GM19438 (cell line): ENCODE measurements at regions not wholly inside any gene's neighbourhood (a gene's known extent, or its start where the extent isn't known, plus 50 kb on each side); places are given as distances from the start of the nearest gene placed in this dataset.
"Not testable (repeated sequence)": the region's sequence is repeated elsewhere in the genome, so short reads cannot be mapped to it uniquely, and the experiment has no call there.

Experiments
- ATAC-seq: cut with Tn5 transposase; IDR thresholded peaks from one replicate; pipeline ENCODE4 v1.9.1; 2021; ENCODE audit warnings: low read depth; ENCODE audit not compliant: unreplicated experiment

DNA sequence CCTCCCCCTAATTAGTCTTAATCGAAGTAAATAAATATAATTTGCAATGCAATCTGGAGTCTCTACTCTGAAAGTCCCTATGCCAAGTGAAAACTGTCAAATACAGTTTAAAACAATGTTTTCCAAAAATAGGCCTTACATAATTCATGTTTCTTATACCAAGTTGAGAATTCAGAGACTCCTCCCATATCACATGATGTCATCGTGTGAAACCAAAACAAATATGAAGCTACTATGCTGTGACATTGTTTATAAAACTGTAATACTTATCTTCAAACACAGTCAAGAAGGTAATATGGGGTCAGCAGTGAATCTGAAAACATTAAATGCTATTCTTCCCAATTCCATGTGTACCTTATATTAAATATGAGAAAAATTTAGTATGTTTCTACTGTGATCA, 940.2 kb upstream of the FANCL start:
- ATAC-seq: no peak

DNA sequence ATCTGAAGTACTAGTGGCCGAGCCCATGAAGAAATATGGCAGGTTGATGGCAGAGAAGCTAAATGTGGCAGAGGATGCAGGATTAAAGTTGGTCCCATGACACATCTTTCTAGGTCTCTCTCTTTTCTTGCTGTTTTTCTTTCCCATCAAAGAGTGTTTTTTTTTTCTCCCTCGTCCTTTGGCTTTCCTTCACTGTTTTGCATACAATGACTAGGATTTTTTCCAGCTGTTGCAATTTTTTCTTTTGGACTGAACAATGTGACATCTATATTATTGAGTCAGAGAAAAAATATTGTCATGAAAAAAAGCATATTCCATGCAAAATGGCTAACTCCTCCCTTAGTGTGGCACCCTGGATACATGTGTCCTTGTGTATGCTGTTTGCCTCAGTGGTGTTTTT, 939.5 kb upstream of the FANCL start:
- ATAC-seq: no peak

DNA sequence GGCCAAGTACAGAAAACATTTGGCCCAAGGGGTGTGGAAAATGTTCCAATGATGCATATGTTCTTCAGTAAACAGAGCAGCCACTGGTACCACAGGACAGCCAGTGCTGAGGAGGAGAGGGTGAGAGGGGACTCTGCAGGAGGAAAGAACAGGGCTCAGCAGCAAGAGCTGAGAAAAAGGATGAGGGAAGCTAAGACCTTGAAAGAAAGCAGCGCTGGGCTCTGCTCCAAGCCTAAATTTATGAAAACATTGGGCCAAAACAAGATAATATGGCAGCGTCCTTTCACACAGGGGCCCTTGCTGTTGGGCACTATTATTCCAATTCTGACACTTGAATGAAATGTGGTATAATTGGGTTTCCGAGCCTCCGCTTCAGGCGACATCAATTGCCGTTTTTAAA, 939.0 kb upstream of the FANCL start:
- ATAC-seq: no peak

DNA sequence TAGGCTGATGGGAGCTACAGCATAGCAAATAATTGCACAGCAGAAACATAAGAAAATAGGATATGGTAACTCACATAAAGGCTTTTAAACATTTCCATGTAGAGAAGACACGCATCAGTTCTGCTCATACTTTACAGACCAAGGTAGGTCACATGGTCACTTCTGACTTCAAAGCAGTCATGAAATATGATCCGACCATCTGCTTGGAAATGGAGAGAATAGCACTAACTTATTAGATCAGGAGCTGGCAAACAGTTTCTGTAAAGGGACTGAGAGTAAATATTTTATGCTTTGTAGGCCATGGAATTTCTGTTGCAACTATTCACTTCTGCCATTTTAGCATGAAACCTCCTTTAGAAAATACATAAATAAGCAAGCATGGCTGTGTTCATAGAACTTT, 936.6 kb upstream of the FANCL start:
- no peak for ATAC-seq

DNA sequence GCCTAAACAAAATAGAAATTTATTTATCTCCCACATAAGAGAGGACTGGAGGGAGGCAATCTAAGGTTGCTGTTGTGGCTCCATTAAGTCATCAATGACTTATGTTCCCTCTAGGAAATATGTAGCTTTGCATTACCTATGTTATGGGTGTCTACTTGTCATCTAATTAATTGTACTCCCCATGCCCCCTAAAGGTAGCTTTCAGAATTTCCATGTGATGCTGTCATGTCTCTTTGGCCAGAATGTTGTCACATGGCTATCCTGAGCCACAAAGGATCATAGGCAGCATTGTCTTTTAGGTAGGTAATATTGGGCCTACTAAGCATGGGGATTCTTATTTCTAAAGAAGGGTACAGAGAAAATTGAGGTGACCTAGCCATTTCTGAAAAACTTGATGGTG, 935.6 kb upstream of the FANCL start:
- ATAC-seq: peak; percentile 66

DNA sequence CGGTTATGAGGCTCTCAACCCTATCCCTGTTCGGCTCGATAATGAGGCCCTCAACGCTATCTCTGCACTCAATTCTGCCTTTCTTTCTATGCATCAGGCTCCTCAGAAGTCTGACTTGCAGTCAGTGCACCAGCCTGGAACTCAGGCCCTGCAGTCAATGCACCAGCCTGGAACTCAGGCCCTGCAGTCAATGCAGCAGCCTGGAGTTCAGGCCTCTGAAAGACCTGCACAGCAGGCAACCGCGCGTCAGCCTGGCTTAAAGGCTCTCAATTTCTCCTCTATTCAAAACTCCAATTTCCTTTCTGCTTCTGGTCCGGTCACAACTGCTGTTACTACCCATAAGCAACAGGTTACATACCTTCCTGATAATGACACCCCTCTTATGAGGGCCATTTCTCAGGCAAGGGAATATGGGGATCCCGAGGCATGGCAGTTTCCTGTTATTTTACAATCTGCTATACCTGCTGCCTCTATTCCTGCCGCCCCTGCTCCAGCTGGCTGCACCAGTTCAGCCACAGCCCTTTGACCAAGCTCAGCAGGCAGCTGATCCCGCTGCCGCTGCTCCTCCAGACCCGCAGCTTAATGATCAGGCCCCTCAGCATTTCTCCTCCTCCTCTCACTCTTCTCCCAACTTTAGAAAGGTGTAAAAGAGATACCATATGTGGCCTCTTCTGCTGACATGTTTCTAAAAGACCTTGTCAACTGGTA, 933.6 kb upstream of the FANCL start:
- no peak for ATAC-seq

DNA sequence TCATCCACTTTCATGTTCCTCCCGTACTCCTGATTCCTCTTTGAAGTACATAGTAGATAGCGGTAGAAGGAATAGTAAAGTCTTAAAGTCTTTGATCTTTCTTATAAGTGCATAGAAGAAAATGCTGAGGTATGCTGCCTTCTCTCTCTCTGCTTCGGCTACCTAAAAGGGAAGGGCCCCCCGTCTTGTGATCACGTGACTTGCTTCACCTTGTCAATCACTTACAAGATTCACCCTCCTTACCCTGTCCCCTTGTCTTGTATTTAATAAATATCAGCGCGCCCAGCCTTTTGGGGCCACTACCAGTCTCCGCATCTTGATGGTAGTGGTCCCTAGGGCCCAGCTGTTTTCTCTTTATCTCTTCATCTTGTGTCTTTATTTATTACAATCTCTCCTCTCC, 932.2 kb upstream of the FANCL start:
- no peak for ATAC-seq

DNA sequence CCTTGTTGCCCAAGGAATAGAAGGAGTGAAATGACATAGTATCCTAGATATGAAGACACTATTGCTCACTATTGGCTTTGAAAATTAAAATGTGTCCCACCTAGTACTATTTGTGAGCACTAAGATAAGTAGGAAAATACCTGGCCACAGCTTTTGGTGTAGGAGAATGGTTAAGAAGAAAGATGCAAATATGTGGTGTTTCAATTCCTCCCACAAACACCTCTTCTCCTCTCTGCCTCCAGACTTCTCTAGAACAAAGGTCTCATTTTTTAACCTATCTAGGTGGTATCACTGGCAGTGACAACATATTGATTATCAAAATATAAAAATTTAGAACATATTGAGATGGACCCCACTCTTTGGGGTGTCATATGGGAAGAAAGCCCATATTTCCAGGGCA, 929.9 kb upstream of the FANCL start:
- no peak for ATAC-seq

DNA sequence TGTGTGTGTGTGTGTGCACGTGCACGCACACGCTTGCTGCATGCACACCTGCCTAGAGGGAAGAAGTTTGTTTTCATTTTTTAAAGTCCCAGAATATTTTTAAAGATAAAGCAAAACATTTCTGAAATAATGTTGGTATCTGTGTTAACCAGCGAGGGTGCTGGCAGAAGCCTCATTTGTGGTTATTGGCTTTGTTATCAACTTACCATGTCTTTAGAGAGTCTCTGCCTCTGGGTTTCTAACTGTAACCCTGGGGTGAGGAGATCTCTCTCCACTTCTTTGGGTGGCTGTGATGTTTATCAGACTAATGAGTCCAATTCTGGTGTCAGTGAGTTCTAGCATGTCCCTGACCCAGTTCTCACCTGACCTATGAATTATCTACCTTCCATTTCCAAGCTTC, 927.6 kb upstream of the FANCL start:
- ATAC-seq: no peak

DNA sequence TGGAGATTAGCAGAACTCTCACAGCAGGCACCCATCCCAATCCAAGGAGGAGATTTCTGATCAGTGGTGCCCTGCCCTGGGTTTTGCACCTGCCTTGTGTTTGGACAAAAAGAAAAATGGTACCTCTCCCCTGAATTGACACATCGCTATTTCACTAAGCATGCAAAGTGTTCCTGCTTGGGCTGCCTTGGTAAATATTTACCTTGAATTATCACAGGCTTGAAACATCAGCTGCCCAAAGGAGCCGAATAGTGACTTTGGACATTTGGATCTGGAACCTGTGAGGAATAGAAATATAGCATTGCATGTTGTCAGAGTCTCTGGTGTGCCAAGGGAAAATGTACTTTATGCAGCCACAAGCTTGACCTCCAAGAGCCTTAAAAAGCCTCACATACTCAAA, 926.4 kb upstream of the FANCL start:
- ATAC-seq: no peak

DNA sequence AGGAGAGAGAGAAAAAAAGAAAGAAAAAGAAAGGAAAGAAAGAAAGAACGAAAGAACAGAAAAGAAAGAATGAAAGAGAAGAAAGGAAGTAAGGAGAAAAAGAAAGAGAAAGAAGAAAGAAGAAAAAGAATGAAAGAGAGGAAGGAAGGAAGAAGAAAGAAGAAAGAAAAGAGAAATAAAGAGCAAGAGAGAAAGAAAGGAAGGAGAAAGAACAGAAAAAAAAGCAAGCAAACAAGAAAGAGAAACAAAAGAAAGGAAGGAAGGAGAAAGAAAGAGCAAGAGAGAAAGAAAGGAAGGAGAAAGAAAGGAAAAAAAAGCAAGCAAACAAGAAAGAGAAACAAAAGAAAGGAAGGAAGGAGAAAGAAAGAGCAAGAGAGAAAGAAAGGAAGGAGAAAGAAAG, 916.8 kb upstream of the FANCL start:
- not testable (repeated sequence) for ATAC-seq

DNA sequence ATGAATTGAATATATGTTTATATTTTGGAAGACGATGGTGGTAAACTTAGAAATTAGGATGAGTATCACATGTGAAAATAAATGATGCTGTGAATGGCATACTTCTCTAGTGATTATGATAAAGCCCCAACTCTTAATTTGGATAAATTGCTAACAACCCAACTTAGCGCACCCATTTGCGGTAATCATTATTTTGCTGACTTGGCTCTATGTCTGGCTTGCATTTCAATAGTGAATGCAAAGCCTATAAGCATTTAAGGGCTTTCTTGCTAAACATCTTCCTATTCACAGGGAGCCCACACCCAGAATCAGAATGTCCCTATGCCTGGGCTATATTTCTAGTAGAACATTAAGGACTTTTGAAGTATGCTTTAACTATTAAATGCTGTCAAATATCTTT, 910.7 kb upstream of the FANCL start:
- no peak for ATAC-seq

DNA sequence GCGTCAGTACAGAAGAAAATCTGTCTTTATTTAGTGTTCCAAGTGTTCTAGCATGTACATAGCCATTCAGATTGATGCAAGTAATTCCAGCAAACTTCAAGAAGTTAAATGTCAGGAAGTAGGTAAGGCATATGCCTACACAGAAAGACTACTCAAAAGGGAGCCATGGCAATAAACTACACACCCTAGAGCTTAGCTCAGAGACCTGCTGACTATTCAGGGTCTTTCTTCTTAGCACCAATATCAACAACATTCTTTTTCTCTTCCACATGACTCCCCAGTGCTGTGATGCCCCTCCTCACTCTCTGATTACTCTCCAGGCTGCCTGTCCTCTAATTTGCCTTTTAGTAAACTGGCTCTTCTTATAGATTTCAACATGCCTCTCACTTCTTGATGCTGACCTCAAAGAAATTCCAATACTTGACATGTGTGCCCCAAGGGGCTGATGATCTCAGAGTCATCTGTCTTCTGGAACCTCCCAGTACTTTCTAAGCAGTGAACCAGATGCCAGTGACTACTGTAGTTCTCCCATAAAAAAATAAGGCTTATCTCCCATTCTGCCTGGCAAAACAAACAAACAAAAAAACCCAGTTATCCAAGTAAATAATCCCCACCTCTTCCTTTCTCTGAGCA, 909.2 kb upstream of the FANCL start:
- ATAC-seq: no peak

DNA sequence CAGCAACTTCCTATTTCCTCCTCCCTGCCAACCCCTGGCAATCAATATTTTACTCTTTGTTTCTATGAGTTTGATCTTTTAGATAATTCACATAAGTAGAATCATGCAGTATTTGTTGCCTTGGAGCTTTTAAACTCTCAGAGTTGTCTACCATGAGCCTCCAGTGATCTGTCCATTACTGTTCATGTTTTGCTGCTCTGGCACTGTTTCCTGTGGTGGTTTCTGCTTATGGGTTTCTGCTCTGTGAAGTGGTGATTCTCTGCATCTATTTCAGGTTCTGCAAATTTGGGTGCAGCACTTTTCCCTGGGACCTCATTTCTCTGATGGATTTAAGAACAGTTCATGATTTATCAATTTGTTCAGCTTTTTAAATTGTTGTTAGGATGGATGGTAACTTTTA, 908.1 kb upstream of the FANCL start:
- ATAC-seq: no peak

DNA sequence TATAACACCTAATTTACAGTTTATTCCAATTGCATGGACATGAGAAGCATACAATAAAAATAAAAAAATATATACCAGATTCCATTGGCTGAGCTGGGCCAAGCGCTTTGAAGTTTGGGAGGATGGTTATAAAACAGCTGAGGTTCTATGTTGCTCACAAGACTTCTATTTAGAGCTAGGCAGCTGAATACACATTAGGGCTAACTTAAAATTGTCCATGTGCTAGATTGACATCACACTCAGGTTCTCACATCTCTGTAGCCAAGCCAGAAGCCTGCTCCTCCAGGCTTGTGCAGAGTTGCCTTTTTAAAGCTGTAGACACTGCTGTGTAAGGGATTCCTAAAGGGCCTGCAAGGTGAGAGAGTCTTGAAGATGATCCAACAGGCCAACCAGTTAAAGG, 871.1 kb upstream of the FANCL start:
- no peak for ATAC-seq

DNA sequence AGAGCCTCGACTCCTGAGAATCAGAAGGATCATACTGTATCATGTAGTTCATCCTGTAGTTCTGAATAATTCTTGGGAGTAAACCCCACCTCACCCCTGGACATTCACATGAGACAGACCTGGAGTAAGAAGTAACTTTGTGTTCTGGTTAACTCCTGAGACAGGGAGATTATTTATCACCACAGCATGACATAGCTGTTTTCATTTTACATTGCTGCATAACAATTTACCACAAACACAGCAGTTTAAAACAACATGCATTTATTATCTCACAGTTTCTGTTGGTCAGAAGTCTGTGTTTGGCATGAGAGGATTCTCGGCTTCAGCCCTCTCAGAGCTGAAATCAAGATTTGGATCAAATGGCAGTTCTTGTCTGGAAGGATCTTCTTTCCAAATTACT, 855.8 kb upstream of the FANCL start:
- no peak for ATAC-seq

DNA sequence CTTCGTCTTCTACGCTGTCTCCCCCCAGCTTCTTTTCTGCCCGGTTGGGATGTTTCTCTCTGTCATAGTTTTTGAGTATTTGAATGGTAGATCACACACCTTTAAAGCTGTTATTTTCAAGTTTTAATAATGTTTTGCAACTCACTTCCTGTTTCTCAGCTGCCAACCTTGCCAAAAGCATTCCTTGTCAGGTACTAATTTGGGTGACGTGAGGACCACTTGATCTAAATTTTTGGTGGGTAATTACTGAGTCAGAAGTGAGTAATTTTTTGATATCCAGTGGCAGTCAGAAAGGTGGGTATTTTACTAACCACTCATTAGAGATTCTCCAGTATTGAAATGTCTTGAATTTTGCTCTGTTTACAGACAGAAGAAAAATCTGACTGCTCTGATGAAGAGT, 852.4 kb upstream of the FANCL start:
- ATAC-seq: no peak

DNA sequence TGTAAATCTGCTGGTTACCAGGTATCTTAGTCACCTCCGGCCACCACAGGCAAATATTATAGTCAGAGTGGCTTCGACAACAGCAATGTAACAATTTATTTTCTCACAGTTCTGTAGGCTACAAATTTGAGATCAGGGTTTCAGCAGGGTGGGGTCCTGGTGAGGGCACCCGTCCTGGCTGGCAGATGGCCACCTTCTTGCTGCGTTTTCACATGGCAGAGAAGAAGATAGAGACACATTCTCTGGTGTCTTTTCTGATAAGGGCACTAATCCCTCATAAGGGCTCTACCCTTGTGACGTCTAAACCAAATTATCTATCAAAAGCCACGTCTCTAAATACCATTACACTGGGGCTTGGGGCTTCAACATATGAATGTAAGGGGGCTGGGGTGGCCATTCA, 843.2 kb upstream of the FANCL start:
- ATAC-seq: no peak

DNA sequence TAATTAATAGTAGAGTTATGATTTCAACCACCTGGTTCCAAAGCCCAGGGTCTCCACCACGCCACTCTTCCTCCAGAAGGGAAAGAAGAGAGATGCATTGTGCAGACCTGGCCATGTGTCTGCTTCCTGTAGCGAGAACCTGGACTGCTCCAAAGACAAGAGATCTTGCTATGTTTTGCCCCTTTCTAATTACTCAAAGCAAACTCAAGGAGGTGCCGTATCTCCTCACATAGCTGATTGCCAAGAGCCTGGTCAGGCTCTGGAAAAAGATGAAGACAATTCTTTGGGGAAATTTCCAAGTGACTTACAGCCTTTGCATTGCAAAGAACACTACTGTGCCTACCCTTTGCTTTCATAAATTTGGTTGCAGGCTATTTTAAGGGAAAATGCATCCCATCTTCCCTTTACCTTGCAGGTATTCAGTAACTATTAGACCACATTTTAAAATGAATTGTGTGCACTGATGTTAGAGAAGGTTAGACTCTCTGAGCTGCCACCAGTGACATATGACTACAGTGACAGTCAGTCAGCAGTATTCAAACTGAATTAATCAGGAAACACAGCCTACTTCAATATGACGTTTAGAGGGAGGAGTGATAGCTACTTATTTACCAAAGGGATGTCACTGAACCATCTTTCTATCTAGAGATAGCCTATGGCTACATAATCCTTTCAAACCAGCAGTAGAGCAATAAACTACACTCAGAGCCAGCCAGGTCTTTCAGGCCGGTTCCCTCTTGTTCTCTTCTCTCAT, 842.1 kb upstream of the FANCL start:
- no peak for ATAC-seq

DNA sequence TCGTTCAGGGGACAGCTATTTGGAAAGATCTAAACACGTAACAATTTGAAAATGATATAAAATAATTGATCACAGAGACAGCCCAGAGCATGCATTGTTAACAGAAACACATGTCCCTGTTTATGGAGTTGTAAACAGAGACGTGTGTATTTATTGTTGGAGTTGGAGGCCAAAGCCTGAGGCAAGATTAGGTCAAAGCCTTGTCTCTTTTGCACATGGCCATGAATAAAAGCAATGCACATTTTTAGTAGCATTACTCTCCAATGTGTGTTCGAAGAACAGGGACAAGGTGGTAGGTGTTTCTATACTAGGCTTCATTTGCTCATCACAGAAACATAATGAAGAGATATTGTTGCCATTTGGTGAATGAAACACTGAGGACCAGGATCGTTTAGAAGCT, 841.5 kb upstream of the FANCL start:
- no peak for ATAC-seq

DNA sequence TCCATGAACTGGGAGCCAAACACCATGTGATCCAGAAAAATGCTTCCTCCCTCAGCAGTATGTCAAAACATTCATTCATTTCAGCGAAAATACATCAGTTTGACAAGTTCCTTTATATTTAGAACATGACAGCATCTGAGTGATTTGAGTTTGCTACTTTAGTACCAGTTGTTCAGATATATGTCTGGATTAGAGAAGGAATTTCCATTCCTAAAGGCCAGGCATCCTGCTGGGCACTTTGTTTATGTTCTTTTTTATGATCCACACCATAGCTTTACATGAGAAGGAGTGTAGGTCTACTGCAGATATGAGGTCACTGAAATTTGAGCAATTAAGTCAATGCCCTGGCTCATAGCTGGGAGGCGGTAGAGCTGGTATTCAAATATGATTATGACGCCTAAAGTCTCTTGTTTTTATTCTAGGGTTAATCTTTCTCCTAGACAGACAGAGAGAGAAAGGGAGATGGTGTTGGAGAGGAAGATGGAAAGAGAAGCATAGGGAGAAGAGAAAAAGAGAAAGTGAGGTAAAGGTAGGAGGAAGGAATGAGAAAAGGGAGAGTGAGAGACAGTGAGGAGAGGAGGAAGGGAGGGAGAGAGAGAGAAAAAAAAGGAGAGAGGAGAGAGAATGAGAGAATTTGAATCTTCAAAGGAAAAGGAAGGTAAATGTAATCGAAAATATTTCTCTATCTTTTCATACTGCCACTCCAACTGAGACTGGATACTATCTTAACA, 839.5 kb upstream of the FANCL start:
- ATAC-seq: no peak
